Activated CD4-positive, alpha-beta T cell treated with anti-CD3 and anti-CD28 coated beads, Interleukin-10, Interleukin-2, amounts not matched to agents 100 ng/mL and 50 ng/mL, durations not matched to agents 16 hours and 8 hours (primary cell): ENCODE measurements at regions not wholly inside any gene's neighbourhood (a gene's known extent, or its start where the extent isn't known, plus 50 kb on each side); places are given as distances from the start of the nearest gene placed in this dataset.

ENCODE experiments used
- DNase-seq: peaks from one replicate; pipeline ENCODE4 v3.0.0-alpha.2; 2020

DNA sequence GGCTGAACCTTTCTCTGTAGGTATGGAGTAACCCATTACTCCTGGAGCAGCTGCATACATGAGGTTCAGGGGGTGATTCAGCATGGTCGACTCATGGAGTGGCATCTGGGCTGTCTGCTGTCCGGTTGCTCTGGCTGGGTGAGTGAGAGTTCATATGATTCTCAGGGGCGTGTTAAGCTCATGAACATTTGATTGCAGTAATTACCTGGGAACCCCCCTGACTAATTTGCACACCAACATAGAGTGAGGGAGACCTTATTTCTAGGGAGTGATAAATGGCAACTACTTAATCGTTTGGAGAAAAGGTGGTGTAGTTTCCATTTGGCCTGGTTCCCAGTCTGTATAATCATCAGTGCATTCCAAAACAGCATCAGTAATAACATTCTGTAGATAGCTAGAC is 661.9 kb downstream of the ETS1 start:
- DNase-seq = no peak

DNA sequence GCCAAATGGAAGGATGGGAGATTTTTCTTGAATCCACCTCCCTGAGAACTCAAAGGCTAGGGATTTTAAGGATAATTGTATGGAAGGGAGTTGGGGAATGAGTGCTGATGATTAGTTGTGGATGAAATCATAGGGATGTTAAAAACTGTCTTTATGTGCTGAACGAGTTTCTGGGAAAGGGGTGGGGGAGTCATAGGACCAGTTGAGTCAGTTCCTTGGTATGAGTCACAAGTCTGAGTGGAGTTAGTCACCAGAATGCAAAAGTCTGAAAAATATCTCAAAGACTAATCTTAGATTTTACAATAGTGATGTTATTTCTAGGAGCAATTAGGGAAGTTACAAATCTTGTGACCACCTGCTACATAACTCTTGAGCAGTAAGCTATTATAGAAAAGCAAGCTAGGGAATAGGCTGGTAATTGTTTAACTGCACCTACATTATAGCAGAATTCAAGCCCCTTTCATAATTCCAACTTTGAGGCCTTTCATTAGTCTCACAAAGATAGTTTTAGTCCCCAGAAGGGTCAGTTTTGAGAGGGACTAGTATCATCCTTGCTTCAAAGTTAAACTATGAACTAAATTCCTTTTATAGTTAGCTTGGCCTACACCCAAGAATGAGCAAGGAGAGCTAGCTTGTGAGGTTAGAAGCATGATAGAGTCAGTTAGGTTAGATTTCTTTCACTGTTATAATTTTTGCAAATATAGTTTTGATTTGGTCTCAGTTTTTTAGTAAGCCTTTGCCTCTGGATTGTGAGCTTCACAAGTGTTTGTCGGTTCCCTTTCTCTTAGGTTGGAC is 668.0 kb downstream of the ETS1 start:
- DNase-seq = peak; percentile 55

DNA sequence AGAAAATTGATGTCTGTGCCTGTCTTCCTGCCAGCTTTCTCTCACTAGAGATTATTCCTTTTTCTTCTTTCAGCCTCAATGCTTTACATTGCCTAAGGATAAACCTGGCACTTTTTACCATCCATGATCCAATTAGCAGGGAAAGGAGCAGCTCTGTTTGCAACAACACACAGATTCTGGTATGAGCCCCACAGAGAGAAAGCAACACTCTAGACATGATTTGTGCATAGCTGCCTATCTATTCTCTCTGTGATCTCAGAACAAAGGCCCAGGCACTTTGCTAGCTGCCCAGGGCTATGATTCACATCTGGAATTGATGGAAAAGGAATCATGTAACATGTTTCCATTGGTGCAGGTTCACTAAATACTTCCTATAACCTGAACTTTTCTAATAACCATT is 685.0 kb downstream of the ETS1 start:
- DNase-seq = no peak

DNA sequence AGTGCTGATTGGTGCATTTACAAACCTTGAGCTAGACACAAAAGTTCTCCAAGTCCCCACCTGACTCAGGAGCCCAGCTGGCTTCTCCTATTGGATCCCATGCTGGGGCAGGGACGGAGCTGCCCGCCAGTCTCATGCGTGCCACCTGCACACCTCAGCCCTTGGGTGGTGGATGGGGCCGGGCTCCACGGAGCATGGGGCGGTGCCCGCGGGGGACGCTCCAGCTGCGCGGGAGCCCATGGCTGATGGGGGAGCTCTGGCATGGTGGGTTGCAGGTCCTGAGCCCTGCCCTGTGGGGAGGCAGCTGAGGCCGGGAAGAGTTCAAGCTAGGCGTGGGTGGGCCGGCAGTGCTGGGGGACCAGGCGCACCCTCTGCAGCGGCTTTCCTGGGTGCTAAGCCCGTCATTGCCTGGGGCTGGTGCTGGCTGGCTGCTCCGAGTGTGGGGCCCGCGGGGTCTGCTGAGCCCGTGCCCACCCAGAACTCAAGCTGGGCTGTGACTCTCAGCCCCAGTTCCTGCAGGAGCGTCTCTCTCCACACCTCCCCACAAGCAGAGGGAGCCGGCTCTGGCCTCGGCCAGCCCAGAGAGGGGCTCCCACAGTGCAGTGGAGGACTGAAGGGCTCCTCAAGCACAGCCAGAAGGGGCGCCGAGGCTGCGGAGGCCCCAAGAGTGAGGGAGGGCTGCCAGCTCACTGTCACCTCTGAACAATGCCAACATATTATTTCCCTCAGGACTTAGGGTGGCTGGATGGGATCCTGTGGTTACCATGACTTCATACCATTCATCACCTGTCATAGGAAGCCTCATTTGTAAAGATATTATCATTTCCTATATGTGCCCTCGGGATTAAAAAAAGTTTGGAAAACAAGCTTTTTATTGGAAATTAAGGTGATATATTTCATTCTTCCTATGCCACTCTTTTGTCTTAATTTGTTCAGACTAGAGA is 688.7 kb downstream of the ETS1 start:
- DNase-seq = no peak

DNA sequence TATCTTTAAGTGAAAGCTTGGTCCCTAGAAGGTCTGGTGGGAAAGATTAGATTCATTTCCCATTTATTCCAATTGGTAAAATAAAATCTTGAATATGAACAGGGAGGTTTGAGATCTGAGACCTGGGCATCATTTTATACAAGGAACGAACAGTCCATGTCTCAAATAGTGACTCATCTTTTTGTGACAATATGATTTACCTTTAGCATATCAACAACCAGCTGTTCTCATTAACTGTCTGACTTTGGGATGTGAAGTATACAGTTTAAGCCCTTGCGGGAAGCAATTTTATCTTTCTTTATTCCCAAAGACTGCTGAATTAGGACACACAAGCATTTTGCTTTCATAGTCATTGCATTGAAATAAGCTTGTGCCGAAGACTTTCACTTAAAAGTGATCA is 691.6 kb downstream of the ETS1 start:
- no peak for DNase-seq

DNA sequence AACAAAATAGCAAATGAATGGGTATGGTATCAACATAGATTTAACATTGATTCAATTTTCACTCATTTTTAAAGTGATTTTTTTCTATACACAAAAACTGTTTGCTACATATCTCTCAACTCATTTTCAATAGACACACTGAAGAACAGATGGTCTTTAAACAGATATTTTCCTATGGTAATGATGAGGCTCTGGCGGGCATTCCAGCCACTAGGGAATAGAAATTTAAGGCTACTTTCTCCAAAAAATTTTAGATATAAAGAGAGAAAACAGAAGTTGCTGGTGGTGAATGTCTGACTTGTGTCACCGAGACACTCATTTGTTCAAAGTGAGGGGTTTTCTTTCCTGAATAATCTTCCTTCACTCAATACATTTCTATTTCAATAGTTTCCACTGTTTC is 693.0 kb downstream of the ETS1 start:
- DNase-seq = no peak

DNA sequence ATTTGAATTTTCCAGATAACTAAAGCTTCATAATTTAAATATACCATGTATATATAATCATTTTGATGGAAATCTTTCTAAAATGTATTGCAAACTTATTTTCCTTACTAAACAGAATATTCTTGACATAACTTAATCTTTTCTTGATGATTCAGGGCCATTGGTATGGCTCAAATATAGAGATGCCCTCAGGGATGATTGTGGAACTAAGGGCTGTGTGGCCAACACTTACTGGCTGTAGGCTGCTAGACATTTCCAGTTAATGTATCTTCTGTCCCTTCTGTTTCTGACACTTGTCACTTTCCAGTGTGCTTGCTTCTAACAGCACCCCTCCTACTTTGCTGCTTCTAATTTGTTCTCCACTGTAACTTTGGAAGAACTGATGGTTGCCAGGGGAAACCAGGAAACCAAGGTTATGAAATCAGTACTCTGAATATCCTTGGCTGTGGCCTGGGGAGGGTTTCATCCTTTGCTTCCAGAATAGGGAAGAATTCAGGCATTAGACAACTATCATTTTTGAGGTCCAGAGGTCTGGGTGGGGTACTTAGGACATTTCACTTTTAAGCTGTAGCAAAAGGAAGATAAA is 697.2 kb downstream of the ETS1 start:
- DNase-seq = no peak

DNA sequence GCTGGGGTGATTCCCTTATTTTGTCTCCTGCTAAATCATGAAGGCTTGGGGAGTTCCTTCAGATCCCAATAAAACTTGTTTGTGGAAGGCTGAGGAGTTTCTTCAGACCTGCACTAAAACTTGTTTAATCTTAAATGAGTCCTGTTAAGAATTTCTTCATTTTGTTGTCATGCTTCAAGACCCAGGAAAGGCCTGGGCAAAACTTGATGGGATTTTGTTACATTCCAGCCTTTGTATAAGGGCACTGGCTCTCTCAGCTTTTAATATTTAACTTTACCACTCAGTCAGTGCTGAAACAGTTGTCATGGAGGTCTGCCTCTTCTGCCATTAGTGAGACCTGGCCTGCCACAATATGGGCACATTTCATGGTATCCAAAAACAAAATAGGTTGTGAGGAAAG is 699.0 kb downstream of the ETS1 start:
- DNase-seq = no peak

DNA sequence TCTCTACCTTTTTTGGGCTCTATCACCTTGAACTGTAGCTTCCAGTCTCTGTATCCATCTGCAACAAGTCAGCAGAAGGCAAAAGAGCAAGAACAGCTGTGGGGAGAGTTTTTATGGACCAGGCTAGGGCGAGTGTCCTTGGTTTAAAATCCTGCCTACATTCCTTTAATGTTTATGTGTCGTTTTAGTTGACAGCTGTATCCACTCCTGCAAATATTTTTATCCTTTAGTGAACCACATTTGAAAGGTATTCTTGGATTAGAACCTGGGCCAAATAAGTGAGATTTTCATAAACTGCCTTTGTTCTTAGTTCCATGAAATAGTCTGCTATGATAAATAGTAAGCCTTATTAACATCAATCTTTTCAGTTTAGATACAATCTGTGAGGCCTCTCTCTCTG is 712.2 kb downstream of the ETS1 start:
- no peak for DNase-seq

DNA sequence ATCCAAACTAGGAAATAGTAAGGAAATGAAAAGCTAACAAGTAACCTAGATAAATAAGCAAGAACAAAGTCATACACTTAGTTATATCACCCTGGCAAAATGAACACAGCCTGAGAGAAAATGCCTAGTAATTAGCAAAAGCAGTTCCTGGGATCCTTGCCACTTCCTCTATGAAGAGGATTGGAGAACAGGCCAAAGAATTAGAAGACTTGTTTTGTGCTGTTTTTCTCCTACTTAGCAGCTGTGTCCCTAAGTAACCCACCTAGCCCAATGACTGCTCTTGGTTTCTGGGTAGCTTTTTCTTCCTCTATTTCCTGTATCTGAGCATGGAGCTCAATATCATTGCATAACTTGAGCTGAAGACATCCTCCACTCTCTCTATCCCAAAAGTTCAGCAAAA is 713.9 kb downstream of the ETS1 start:
- no peak for DNase-seq

DNA sequence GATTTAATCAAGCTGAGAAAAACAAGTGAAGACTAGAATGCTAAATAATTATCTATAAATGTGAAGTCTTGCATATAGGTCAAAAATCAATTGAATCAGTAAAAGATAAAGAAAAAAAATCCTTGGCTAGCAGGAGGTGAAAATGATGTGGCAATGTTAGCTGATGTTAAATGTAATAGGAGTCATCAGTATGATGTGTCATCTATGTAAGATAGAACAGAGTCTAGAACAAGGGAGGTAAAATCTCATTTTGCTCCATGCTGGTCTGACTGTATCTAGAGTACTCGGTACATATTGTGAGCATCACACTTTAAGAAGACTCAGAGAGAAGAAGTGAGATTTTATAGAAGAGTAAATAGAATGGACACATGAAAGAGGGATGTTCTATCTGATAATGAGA is 721.2 kb downstream of the ETS1 start:
- no peak for DNase-seq

DNA sequence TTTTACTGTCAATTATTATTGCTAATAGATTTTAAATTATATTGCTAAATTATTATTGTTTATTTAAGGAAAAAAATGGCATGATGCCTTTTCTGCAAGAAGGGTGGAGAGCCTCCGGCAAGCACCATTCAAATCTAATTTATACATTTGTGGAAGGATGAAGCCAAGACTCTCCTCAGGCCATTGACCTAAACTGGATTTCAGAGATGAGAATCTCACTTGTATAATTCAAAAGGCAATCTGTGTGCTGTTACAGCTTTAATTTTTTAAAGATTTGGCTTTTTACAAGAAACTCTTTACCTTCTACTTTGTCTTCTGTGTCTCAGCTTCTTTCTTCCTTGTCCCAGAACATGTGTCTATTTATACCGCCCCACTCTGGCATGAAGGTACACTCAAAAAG is 722.5 kb downstream of the ETS1 start:
- DNase-seq = no peak

DNA sequence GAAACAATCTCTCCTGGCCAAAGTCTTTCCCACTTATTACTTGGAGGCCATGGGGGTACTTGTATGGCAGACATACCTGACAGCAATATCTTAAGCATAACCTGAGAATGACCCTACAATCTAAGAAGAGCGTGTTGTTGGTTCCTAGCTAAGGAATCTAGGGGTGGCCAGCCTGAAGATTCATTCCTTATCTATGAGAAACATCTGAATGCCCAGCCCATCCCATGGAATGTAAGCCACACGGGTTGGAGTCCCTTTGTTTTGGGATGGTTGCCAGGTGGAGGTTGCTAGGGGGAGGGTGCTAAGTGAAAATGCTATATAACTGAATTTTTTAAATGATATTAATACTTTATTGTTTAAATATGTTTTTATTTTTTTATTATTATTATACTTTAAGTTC is 725.0 kb downstream of the ETS1 start:
- DNase-seq = no peak

DNA sequence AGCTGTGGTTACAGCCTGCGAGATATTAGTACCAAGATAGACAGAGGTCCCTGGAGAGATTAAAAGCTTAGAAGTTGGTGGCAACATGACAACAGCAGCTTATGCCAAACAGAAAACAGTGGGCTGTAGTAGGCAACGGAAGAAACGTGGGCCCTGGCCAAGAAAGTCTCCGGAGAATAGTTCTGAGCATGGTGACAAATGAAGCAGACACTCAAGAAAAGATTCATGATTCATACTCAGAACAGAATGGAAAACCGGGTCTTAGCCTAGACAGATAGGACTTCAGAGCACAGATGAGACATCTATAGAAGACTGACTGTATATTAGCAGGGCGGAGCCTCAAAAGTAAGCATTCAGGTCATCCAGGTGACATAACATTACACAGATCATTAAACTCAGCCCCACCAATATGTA is 727.4 kb downstream of the ETS1 start:
- no peak for DNase-seq

DNA sequence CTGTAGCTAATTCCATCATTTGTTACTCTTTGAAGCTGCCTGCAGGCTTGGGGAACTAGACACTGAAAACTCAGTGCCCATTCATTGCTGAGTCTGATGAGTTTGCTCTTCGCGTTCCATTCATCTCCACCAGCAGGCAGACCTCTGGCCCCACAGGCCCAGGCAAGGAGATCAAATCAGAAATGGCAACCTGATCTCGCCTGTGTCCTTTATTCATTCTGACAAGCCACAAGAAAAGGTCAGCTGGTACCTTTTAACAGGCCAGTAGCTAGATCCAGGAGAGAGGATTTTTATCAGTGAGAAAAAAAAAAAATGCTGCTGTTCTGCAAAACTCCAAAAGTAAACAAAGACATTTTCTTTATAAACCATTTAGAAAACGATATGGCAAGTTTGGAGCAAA is 742.5 kb downstream of the ETS1 start:
- no peak for DNase-seq

DNA sequence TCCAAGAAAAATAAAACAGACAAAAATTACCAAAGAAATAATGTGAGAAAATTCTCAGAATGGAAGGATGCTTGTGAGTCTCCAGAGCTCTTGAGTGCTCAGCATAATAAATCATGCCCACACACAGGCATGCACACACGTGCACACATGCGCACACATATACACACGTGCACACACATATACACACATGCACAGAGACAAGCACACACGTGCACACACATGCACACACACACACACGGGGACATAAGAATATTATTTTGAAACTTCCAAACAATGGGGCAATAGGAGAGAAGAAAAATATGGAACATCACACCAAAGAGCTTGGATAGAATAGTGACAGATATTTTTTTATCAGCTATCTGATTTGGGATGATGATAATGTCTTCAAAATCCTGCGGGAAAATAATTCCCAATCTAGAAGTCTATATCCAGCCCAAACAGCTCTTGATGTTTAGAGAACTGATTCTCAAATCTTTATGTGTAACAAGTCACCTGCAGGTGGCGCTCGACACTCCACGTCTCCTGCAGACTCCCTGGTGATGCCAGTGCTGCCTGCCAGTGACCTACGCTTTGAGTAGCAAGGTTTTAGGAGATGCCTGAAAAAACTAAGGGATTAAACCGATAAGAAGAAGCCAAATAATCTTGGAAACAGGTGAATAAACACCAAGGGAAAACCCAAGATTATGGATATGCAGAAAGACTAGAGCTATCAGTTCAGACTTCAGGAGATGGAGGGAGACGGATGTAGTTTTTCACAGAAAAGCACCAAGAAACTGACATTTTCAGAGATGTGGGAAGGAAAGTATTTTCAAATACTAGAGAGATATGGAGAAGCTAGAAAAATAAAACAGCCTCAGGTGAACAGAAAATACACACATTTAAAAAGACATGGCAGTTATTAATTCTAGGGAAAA is 743.6 kb downstream of the ETS1 start:
- DNase-seq = peak; percentile 71

DNA sequence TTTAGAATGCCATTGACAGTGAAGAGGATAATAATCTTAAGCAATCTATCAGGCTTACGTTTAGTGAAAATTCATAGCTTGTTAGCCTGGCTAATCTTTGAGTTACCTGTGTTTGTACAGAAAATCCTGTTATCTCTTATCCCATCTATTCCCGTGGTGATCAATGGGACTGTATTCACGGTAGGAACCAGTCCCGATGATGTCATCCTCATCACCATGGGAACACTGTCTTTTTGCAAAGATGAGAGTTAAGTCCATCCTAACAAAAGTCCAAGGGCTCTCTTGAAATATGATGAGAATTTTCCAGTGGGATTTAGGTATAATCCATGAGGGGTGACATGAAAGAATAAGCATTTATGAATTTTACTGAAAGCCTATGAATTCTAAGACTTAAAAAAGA is 762.2 kb downstream of the ETS1 start:
- DNase-seq = no peak

DNA sequence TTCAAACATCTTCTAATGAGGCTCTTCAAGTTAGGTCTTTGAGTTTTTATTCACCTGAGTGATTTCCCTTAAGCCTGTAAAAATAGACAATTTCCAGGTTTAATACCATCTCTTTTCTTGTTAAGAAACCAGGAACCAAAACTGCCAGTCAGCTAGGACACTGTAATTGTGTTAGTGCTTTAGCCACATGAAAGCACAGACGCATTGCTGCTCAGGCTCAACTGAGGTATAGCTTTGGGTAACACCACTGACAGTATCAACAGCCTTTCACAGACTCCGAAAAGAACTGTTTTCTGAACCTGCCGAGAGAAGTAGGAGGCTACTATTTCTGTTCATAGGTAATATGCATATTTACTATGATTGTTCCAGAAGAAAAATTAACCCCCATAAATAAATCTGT is 768.7 kb downstream of the ETS1 start:
- no peak for DNase-seq

DNA sequence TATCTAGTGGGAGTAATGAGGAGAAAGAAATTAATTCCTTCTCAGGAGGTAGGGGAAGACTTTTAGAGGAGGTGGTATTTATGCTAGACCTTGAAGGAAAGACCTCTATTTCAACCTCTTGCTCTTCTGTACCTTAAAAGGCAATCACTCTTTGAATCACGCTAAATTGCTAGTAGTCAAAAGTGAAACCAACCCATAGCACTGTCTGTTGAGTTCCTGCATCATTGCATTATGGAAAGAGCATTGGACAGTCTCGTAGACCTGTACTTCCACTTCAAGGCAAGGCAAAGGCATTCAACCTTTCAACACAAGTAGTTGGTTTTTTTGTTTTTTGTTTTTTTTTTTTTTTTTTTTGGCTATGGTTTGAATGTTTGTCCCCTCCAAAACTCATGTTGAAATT is 770.4 kb downstream of the ETS1 start:
- DNase-seq = no peak

DNA sequence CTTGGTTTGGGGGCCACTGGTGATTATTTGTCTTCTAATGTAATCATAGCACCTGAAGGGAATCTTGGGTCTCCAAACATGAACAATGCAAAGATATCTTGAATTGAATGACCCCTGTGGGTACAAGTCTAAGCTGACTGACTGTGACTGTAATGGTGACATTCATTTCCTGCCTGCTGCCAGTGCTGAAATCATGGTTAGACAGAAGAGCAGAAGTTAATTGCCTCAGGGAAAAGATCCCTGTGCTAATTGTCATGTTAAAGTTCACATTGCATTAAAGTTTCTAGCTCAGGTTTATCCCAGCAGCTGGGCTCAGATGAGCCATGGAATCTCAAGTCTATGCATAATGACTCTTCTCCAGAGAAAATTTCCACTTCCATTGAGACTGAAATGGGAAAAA is 772.0 kb downstream of the ETS1 start:
- DNase-seq = no peak

DNA sequence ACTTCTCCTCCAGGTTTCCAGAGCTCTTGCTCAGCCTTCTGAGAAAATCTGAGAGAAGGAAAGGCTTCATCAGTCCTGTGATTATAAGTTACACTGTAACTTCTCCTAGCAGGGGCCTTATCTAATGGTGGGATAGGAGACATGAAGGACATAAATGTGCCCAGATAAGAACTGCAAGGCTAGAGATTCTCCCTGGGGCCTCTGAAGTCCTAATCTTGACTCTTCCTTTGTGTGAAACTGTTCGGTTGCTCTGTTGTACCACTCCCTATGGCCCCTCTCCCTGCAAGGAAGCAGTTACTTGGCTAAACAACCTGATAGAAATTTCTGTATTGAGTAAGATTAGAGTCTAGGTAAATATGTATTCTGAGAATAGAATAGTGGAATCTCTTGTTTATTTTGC is 780.9 kb downstream of the ETS1 start:
- DNase-seq = no peak

DNA sequence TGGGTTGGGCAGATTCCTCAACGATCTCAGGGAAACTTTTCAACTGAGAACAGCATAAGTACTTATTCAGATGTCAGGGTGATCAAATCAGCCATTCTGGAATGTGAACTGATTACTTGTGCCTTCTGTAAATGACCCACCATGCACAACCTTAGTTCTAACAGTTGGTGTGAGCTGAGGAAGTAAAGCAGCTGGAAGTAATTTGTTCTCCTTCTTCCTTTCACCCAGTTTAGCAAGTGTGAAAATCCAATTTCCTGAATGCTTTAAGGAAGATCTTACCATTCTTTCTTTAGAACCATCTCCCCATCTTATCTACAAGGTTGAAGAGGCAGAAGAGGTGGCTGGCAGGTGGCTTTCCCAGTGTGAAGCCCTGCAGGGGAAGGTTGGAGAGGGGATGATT is 781.6 kb downstream of the ETS1 start:
- DNase-seq = no peak
